ENCODE measurements at regions not wholly inside any gene's neighbourhood (a gene's known extent, or its start where the extent isn't known, plus 50 kb on each side); places are given as distances from the start of the nearest gene placed in this dataset.

- no peak for TF ChIP-seq CTCF (IDR thresholded peaks at IDR 0.05)
Measured at GRCh38 chr16:52209227-52209626, 337.7 kb downstream of the TOX3 start.

GRCh38 chr16:52203096-52203495 is 343.8 kb downstream of the TOX3 start:
- no peak for TF ChIP-seq CTCF (IDR thresholded peaks at IDR 0.05)

- TF ChIP-seq CTCF (IDR thresholded peaks at IDR 0.05), result no peak
Measured at GRCh38 chr16:52193441-52193840, 353.5 kb downstream of the TOX3 start.

- peak; percentile 93 for TF ChIP-seq CTCF (IDR thresholded peaks at IDR 0.05)
Measured at GRCh38 chr16:52191531-52192134, 355.3 kb downstream of the TOX3 start.

GRCh38 chr16:52184336-52184735 is 362.6 kb downstream of the TOX3 start:
- no peak for TF ChIP-seq CTCF (IDR thresholded peaks at IDR 0.05)

GRCh38 chr16:52182840-52183239 is 364.1 kb downstream of the TOX3 start:
- no peak for TF ChIP-seq CTCF (IDR thresholded peaks at IDR 0.05)

GRCh38 chr16:52174168-52174567 is 372.8 kb downstream of the TOX3 start:
- no peak for TF ChIP-seq CTCF (IDR thresholded peaks at IDR 0.05)

- TF ChIP-seq CTCF (IDR thresholded peaks at IDR 0.05), result no peak
Measured at GRCh38 chr16:52171481-52171880, 375.5 kb downstream of the TOX3 start.

Measured in LNCAP (cell line).